K562 (cell line): ENCODE measurements at regions not wholly inside any gene's neighbourhood (a gene's known extent, or its start where the extent isn't known, plus 50 kb on each side); places are given as distances from the start of the nearest gene placed in this dataset.
A peak's percentile ranks its signal among the peaks of the same experiment; 100 is the strongest.

Experiments used
- ATAC-seq: fragments of 200-7000 bp; cut with Tn5 transposase; 3 replicates; pipeline ENCODE4 v1.9.1; 2020; ENCODE audit warnings: moderate library complexity
- BruUV-seq: library from RNA; stranded (reverse); fragments of 400-500 nt; replicated peaks from 2 replicates; lab custom pipeline; 2021; lab: Mats Ljungman, UMichigan
- CTCF ChIA-PET: fragments of 300-600 bp; formaldehyde crosslinking; extraction: SDS; loops from one replicate; lab custom pipeline; 2021; ENCODE audit warnings: low intra/inter-chr PET ratio; lab: Yijun Ruan, JAX
- POLR2A ChIA-PET: fragments of 300-600, 350-650 bp; sonication (Branson Sonifier 250); formaldehyde crosslinking; extraction: SDS; loops from one replicate; lab custom pipeline; 2021; ENCODE audit warnings: antibody characterized with exemption, inconsistent platforms; lab: Yijun Ruan, JAX
- DNase-seq, 4 experiments: peaks; one replicate each; pipeline versions ENCODE4 v3.0.0 to v3.0.0-alpha.2; 2011 to 2018; ENCODE audit warnings: low spot score in 3 of 4, mixed read lengths in 3 of 4; ENCODE audit errors: extremely low read depth in 1 of 4
- FAIRE-seq: peaks from 2 replicates; lab custom pipeline; 2011; peaks lifted over from hg19 to GRCh38; lab: Jason Lieb, UNC
- H2AFZ ChIP-seq: 2 replicates; pipeline ENCODE4 v1.6.0; 2011; ENCODE audit warnings: low read depth, low read length, control low read depth, inconsistent platforms
- H3K27ac ChIP-seq: fragments of 200-600 bp; 3 replicates; pipeline ENCODE4 v1.8.0; 2011; ENCODE audit warnings: low read depth, mild to moderate bottlenecking, control low read depth, inconsistent platforms, low read length, moderate library complexity, mixed read lengths; ENCODE audit errors: extremely low read depth
- H3K27me3 ChIP-seq, 2 experiments: fragments of 300-600 bp in 1 of 2; 2 replicates in 1 of 2; 3 replicates in 1 of 2; pipeline versions ENCODE4 v1.6.0 to v1.8.0; 2011; ENCODE audit warnings: inconsistent platforms in 2 of 2, low read length in 2 of 2, mild to moderate bottlenecking in 1 of 2, mixed read lengths in 1 of 2, moderate library complexity in 1 of 2; ENCODE audit not compliant: control insufficient read depth in 2 of 2, insufficient read depth in 2 of 2
- H3K36me3 ChIP-seq: fragments of 300-600 bp; 3 replicates; pipeline ENCODE4 v1.8.0; 2011; ENCODE audit warnings: mild to moderate bottlenecking, low read length, inconsistent platforms; ENCODE audit not compliant: control insufficient read depth, insufficient read depth
- H3K4me1 ChIP-seq, 2 experiments: fragments of 200-600 bp in 1 of 2; replicated peaks in 1 of 2; 2 replicates in 1 of 2; 3 replicates in 1 of 2; pipeline versions ENCODE4 v1.5.1 to v1.8.0; 2011; ENCODE audit warnings: inconsistent platforms in 2 of 2, low read length in 2 of 2, mild to moderate bottlenecking in 1 of 2, mixed read lengths in 1 of 2, moderate library complexity in 1 of 2; ENCODE audit not compliant: control insufficient read depth in 2 of 2, insufficient read depth in 2 of 2
- H3K4me2 ChIP-seq: 2 replicates; pipeline ENCODE4 v1.6.1; 2011; ENCODE audit warnings: low read length, control low read depth, inconsistent platforms, mixed read lengths; ENCODE audit not compliant: insufficient read depth
- H3K4me3 ChIP-seq: fragments of 200-600 bp; sonication (generic), shearing (Covaris generic); 2 replicates; pipeline ENCODE4 v1.5.1; 2016; ENCODE audit warnings: control low read depth, inconsistent platforms
- H3K79me2 ChIP-seq: fragments of 200-600 bp; 3 replicates; pipeline ENCODE4 v1.8.0; 2011; ENCODE audit warnings: low read length, inconsistent platforms; ENCODE audit not compliant: control insufficient read depth, insufficient read depth
- H3K9ac ChIP-seq, 2 experiments: 2 replicates each; pipeline versions ENCODE4 v1.6.0 to v1.6.1; 2011; ENCODE audit warnings: low read depth in 2 of 2, low read length in 2 of 2, control low read depth in 1 of 2, inconsistent platforms in 1 of 2, mild to moderate bottlenecking in 1 of 2, mixed read lengths in 1 of 2; ENCODE audit not compliant: insufficient read depth in 1 of 2
- H3K9me1 ChIP-seq: one replicate; pipeline ENCODE4 v1.6.0; 2011; ENCODE audit warnings: inconsistent platforms, mild to moderate bottlenecking, low read length, moderate library complexity; ENCODE audit not compliant: control insufficient read depth, insufficient read depth
- H3K9me3 ChIP-seq: replicated peaks from 2 replicates; pipeline ENCODE4 v1.5.1; 2011; ENCODE audit warnings: low read depth, low read length, inconsistent platforms; ENCODE audit not compliant: control insufficient read depth, insufficient read depth
- H4K20me1 ChIP-seq: replicated peaks from 2 replicates; pipeline ENCODE4 v1.6.1; 2011; ENCODE audit warnings: low read length, inconsistent platforms, mixed read lengths; ENCODE audit not compliant: control insufficient read depth, insufficient read depth
- ARNT ChIP-seq, 2 experiments: fragments of 450-650 bp; IDR thresholded peaks; 2 replicates each; pipeline ENCODE4 v1.6.1; 2016; ENCODE audit warnings: mild to moderate bottlenecking in 1 of 2
- FOXM1 ChIP-seq, 2 experiments: fragments of 450-650 bp in 1 of 2; sonication (generic) in 1 of 2; formaldehyde crosslinking in 1 of 2; IDR thresholded peaks; 2 replicates each; pipeline versions ENCODE4 v1.6.1 to v1.9.0; 2017 to 2022; ENCODE audit warnings: low read depth in 2 of 2, mild to moderate bottlenecking in 2 of 2, missing genetic modification reagents in 1 of 2, moderate library complexity in 1 of 2
- GTF2A2 ChIP-seq: IDR thresholded peaks from 2 replicates; pipeline ENCODE4 v1.6.1; 2016; ENCODE audit warnings: mild to moderate bottlenecking, missing genetic modification characterization, missing compliant biosample characterization
- LEF1 ChIP-seq: fragments of 450-650 bp; IDR thresholded peaks from 2 replicates; pipeline ENCODE4 v1.6.1; 2016; ENCODE audit warnings: mild to moderate bottlenecking
- PML ChIP-seq: IDR thresholded peaks from 2 replicates; pipeline ENCODE4 v1.6.1; 2012; ENCODE audit warnings: low read length, inconsistent platforms
- RBM25 ChIP-seq: fragments of 200-400 bp; formaldehyde crosslinking; IDR thresholded peaks from 2 replicates; pipeline ENCODE4 v1.6.1; 2018; ENCODE audit warnings: low read length, low read depth, moderate library complexity; ENCODE audit not compliant: severe bottlenecking
- RFX7 ChIP-seq: fragments of 250-450 bp; sonication (Bioruptor Pico); IDR thresholded peaks from 2 replicates; pipeline ENCODE4 v1.5.1; 2021; ENCODE audit warnings: mild to moderate bottlenecking
- TCF7L2 ChIP-seq: fragments of 150-350 bp; IDR thresholded peaks from 2 replicates; pipeline ENCODE4 v1.6.1; 2016; ENCODE audit warnings: low read depth, mild to moderate bottlenecking, low read length, moderate library complexity
- ZKSCAN8 ChIP-seq: fragments of 200-800 bp; sonication (Bioruptor generic); IDR thresholded peaks from 2 replicates; pipeline ENCODE4 v1.6.1; 2016; ENCODE audit warnings: missing genetic modification characterization, missing compliant biosample characterization
- ZNF239 ChIP-seq: fragments of 250-450 bp; sonication (Bioruptor Pico); IDR thresholded peaks from 2 replicates; pipeline ENCODE4 v1.4.0; 2020; ENCODE audit warnings: mild to moderate bottlenecking
- WGBS: fragments of 100-300 bp; shearing (Covaris generic); methylation state at CpG from one replicate; pipeline ENCODE4 v1.1.6; 2016; ENCODE audit warnings: low coverage, mixed read lengths; ENCODE audit not compliant: insufficient coverage; ENCODE audit errors: missing lambda C conversion rate; 5-methylcytosine and 5-hydroxymethylcytosine counted together
- in situ Hi-C: fragments of 300-500 bp; cut with MboI; formaldehyde crosslinking; loops from 4 replicates; pipeline ENCODE4 v1.15.0; 2018; ENCODE audit warnings: inconsistent platforms, mixed read lengths
- intact Hi-C: fragments of 100-400 bp; cut with micrococcal nuclease; formaldehyde crosslinking; loops from 2 replicates; pipeline ENCODE4 v1.14.2; 2022
- TF ChIP-seq, protein P1 (sequence below): sonication (generic); formaldehyde crosslinking; IDR thresholded peaks from 2 replicates; pipeline ENCODE4 v1.8.0; 2022; ENCODE audit warnings: missing genetic modification reagents, mild to moderate bottlenecking, moderate library complexity, borderline replicate concordance
- TF ChIP-seq, protein P2 (sequence below): sonication (generic); formaldehyde crosslinking; IDR thresholded peaks from 2 replicates; pipeline ENCODE4 v1.8.0; 2022; ENCODE audit warnings: mild to moderate bottlenecking, missing genetic modification reagents

DNA sequence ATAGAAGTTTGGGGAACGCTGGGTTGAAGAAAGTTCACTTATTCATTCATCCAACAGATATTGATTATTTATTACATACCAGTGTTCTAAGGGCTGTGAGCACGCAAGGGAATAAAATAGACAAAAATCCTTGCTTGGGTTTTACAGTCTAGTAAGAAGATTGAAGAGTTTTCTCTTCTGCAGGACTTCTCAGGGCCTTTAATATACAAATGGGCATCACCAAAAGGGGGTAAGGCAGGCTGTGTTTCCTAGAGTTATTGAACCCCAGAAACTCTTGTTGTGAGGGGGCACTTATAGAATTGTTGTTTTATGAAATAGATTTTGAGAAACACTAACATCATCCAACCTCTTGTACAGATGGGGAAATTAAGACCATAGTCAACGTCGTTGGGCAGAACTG, 198.5 kb upstream of the ZNF618 start:
- Histone ChIP-seq H3K4me3 (no peak overlapping the region), H3K79me2 (no peaks in the 10 kb centered on the region), H3K9me3 (no peaks in the 10 kb centered on the region), H3K27me3 (peaks cover 11 to 58% of the 10 kb centered on the region in 2 experiments; a peak in 3 of 5 replicates), H3K4me2 (no peak overlapping the region), H3K4me1 (no peaks in the 10 kb centered on the region; a peak in 2 of 5 replicates), H2AFZ (no peak overlapping the region), H3K27ac (no peak overlapping the region), H3K9me1 (no peaks in the 10 kb centered on the region), H3K36me3 (no peaks in the 10 kb centered on the region), H4K20me1 (no peaks in the 10 kb centered on the region), H3K9ac (no peak overlapping the region)
- FAIRE-seq (no peak), DNase-seq (no peak), ATAC-seq (no peak)
- WGBS, result 0% methylated on average over 4 of the region's 4 CpGs
- POLR2A ChIA-PET, result no interaction called here
- intact Hi-C loops, result no loop called here
- CTCF ChIA-PET, result no interaction called here
- TF ChIP-seq RFX7 (CRISPR knock-in tag), result no peak
- peak; percentile 14 for TF ChIP-seq RBM25
- TF ChIP-seq, protein P1, sequence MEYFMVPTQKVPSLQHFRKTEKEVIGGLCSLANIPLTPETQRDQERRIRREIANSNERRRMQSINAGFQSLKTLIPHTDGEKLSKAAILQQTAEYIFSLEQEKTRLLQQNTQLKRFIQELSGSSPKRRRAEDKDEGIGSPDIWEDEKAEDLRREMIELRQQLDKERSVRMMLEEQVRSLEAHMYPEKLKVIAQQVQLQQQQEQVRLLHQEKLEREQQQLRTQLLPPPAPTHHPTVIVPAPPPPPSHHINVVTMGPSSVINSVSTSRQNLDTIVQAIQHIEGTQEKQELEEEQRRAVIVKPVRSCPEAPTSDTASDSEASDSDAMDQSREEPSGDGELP (CRISPR knock-in tag), result no peak
- no peak for TF ChIP-seq ARNT (IDR thresholded peaks at IDR 0.05)
- peak; percentile 96 for TF ChIP-seq ZNF239 (CRISPR knock-in tag)
- no peak for TF ChIP-seq TCF7L2
- no peak for TF ChIP-seq PML
- no peak for TF ChIP-seq ZKSCAN8
- TF ChIP-seq LEF1, result no peak
- no peak for TF ChIP-seq GTF2A2 (tag)
- no peak for TF ChIP-seq FOXM1 (IDR thresholded peaks at IDR 0.05; ENCODE audit: low read depth)
- no peak for TF ChIP-seq FOXM1 (CRISPR knock-in tag; IDR thresholded peaks at IDR 0.05; ENCODE audit: low read depth)
- TF ChIP-seq, protein P2, sequence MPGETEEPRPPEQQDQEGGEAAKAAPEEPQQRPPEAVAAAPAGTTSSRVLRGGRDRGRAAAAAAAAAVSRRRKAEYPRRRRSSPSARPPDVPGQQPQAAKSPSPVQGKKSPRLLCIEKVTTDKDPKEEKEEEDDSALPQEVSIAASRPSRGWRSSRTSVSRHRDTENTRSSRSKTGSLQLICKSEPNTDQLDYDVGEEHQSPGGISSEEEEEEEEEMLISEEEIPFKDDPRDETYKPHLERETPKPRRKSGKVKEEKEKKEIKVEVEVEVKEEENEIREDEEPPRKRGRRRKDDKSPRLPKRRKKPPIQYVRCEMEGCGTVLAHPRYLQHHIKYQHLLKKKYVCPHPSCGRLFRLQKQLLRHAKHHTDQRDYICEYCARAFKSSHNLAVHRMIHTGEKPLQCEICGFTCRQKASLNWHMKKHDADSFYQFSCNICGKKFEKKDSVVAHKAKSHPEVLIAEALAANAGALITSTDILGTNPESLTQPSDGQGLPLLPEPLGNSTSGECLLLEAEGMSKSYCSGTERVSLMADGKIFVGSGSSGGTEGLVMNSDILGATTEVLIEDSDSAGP (CRISPR knock-in tag), result no peak
- in situ Hi-C loops, result no loop called here
- no TSS peak for BruUV-seq
